T-cell (primary cell): ENCODE measurements at regions not wholly inside any gene's neighbourhood (a gene's known extent, or its start where the extent isn't known, plus 50 kb on each side); places are given as distances from the start of the nearest gene placed in this dataset.
"Not testable (repeated sequence)": the region's sequence is repeated elsewhere in the genome, so short reads cannot be mapped to it uniquely, and the experiment has no call there.

ENCODE experiments used
- ATAC-seq, 4 experiments: fragments of 200-7000 bp in 3 of 4; fragments of 150-1000 bp in 1 of 4; cut with Tn5 transposase; replicated peaks in 1 of 4; 1 replicate in 3 of 4; 2 replicates in 1 of 4; pipeline ENCODE4 v1.10.0; 2021; ENCODE audit warnings: moderate library complexity in 3 of 4, mild to moderate bottlenecking in 2 of 4, moderate number of reproducible peaks in 1 of 4
- CTCF ChIA-PET, 2 donors: fragments of 300-600 bp; sonication (Branson Sonifier 250); formaldehyde crosslinking; loops; one replicate each; lab custom pipeline; 2022; ENCODE audit warnings: antibody characterized with exemption in 2 of 2; lab: Charles Lee
- POLR2A ChIA-PET, 2 donors: fragments of 300-600 bp; sonication (Branson Sonifier 250); formaldehyde crosslinking; loops; one replicate each; lab custom pipeline; 2022; ENCODE audit warnings: antibody characterized with exemption in 2 of 2; lab: Charles Lee
- DNase-seq, 35 experiments: peaks; one replicate each; pipeline versions ENCODE4 v3.0.0 to v3.0.0-alpha.2; 2013 to 2023
- H3K27ac ChIP-seq: one replicate; pipeline ENCODE4 v1.5.1; 2013; ENCODE audit warnings: low read length
- H3K27me3 ChIP-seq, 2 experiments: replicated peaks in 1 of 2; 1 replicate in 1 of 2; 2 replicates in 1 of 2; pipeline versions ENCODE4 v1.6.1 to v1.7.0; 2013; ENCODE audit warnings: low read length in 1 of 2, mixed read lengths in 1 of 2; ENCODE audit not compliant: control insufficient read depth in 2 of 2, insufficient read depth in 2 of 2; ENCODE audit errors: extremely low read depth in 1 of 2
- H3K36me3 ChIP-seq, 2 donors: 1 replicate in 1 of 2; 2 replicates in 1 of 2; pipeline versions ENCODE4 v1.6.1 to v1.7.0; 2013; ENCODE audit warnings: low read length in 1 of 2; ENCODE audit not compliant: control insufficient read depth in 2 of 2, insufficient read depth in 1 of 2; ENCODE audit errors: extremely low read depth in 1 of 2
- H3K4me1 ChIP-seq, 2 experiments: 1 replicate in 1 of 2; 2 replicates in 1 of 2; pipeline versions ENCODE4 v1.6.1 to v1.7.0; 2013; ENCODE audit warnings: low read length in 2 of 2, mixed read lengths in 1 of 2; ENCODE audit not compliant: insufficient read depth in 2 of 2, control insufficient read depth in 1 of 2; ENCODE audit errors: extremely low read depth in 1 of 2
- H3K4me3 ChIP-seq, 2 donors: 1 replicate in 1 of 2; 2 replicates in 1 of 2; pipeline versions ENCODE4 v1.5.1 to v1.7.0; 2013; ENCODE audit warnings: mild to moderate bottlenecking in 2 of 2, low read length in 1 of 2, moderate library complexity in 1 of 2; ENCODE audit not compliant: control insufficient read depth in 1 of 2; ENCODE audit errors: extremely low read depth in 1 of 2
- H3K9me3 ChIP-seq: 2 replicates; pipeline ENCODE4 v1.7.0; 2013
- H3K27ac Mint-ChIP-seq, 2 donors: one replicate each; pipeline ENCODE4 v1.8.0; 2020 to 2021; ENCODE audit warnings: mild to moderate bottlenecking in 2 of 2, mixed read lengths in 2 of 2
- H3K27me3 Mint-ChIP-seq, 2 donors: one replicate each; pipeline ENCODE4 v1.8.0; 2021 to 2022; ENCODE audit warnings: mixed read lengths in 2 of 2
- H3K36me3 Mint-ChIP-seq: one replicate; pipeline ENCODE4 v1.8.0; 2021; ENCODE audit warnings: mixed read lengths
- H3K4me1 Mint-ChIP-seq, 3 donors: one replicate each; pipeline ENCODE4 v1.8.0; 2020 to 2022; ENCODE audit warnings: mixed read lengths in 3 of 3, mild to moderate bottlenecking in 1 of 3
- H3K4me3 Mint-ChIP-seq, 3 donors: one replicate each; pipeline ENCODE4 v1.8.0; 2020 to 2022; ENCODE audit warnings: mild to moderate bottlenecking in 3 of 3, mixed read lengths in 3 of 3, moderate library complexity in 3 of 3
- H3K9me3 Mint-ChIP-seq, 3 donors: one replicate each; pipeline ENCODE4 v1.8.0; 2020 to 2022; ENCODE audit warnings: mixed read lengths in 3 of 3
- WGBS: methylation state at CpG from one replicate; pipeline ENCODE4 v1.1.5; 2013; ENCODE audit warnings: missing lambda C conversion rate; ENCODE audit not compliant: insufficient coverage; 5-methylcytosine and 5-hydroxymethylcytosine counted together

DNA sequence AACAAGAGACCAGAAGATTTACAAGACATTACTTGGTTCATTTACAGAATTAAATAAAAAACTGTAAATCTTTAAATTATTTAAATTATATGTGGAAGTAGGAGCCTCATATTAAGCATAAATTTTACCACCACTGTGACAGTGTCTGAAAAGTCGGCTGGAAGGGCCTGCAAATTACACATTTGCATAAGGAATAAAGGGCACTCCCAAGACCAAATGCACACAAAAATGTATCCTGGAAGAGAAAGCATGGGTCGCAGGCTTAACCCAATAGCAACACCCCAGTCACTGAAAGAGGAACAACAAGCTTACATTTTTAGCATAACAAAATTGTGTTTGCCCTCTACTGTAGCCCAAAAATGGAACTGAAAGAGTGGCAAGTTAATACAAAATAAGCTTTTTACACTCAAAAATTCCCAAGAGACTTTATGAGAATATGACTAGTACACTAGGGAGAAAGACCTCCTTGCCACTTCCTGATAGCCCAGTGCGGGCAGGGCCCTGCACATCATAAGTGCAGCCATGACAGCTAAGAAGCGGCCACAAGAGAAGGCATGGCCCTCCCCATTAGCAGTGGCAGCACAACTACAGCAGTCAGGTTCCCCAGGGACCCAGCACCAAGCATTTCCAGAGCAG lies 482.0 kb downstream of the DTWD2 start:
- Histone ChIP-seq H3K27me3 (no peaks in the 10 kb centered on the region), H3K4me1 (no peaks in the 10 kb centered on the region), H3K9me3 (no peaks in the 10 kb centered on the region), H3K4me3 (no peak overlapping the region), H3K27ac (no peak overlapping the region), H3K36me3 (no peaks in the 10 kb centered on the region)
- no peaks in the 10 kb centered on the region for H3K36me3 Mint-ChIP-seq
- no peak for ATAC-seq
- H3K4me3 Mint-ChIP-seq, result no peak overlapping the region
- POLR2A ChIA-PET, result no interaction called here
- H3K9me3 Mint-ChIP-seq, result peaks cover 6 to 18% (median 18%) of the 10 kb centered on the region in 3 donors
- no peak for DNase-seq
- no peaks in the 10 kb centered on the region for H3K27me3 Mint-ChIP-seq
- CTCF ChIA-PET, result no interaction called here
- H3K4me1 Mint-ChIP-seq, result no peaks in the 10 kb centered on the region
- 63% methylated on average over 2 of the region's 4 CpGs for WGBS
- no peak overlapping the region for H3K27ac Mint-ChIP-seq

DNA sequence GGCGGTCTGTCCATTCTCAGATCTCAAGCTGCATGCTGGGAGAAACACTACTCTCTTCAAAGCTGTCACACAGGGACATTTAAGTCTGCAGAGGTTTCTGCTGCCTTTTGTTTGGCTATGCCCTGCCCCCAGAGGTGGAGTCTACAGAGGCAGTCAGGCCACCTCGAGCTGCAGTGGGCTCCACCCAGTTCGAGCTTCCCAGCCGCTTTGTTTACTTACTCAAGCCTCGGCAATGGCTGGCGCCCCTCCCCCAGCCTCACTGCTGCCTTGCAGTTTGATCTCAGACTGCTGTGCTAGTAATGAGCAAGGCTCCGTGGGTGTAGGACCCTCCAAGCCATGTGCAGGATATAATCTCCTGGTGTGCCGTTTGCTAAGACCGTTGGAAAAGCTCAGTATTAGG lies 486.1 kb downstream of the DTWD2 start:
- ATAC-seq, H3K4me3 Mint-ChIP-seq, H3K36me3 Mint-ChIP-seq, H3K4me3 ChIP-seq, H3K9me3 ChIP-seq, DNase-seq, H3K27me3 Mint-ChIP-seq, H3K4me1 Mint-ChIP-seq, H3K27ac Mint-ChIP-seq, H3K27me3 ChIP-seq, CTCF ChIA-PET, POLR2A ChIA-PET, H3K4me1 ChIP-seq, H3K27ac ChIP-seq, H3K36me3 ChIP-seq: not testable (repeated sequence)
- H3K9me3 Mint-ChIP-seq, result peaks cover 8 to 19% (median 19%) of the 10 kb centered on the region in 3 donors
- 61% methylated on average over 4 of the region's 9 CpGs for WGBS

DNA sequence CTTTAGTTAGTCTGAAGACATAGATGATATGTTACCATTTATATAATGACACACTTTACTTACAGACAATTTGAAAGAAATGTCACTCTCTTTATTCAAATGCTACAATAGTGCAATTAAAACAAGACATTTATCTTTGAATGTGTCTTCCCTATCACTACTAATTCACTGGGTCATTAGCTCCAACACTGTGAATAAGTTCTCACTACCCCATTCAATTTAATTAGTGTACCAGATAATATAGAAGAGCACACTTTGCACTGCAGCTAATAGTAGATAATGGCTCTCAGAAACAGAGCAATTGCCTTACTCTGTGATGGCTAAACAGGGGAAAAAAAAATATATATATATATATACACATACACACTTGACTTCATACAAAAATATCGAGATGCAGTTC lies 497.0 kb downstream of the DTWD2 start:
- Histone ChIP-seq H3K9me3 (no peaks in the 10 kb centered on the region), H3K4me1 (no peaks in the 10 kb centered on the region), H3K36me3 (no peaks in the 10 kb centered on the region), H3K27me3 (no peaks in the 10 kb centered on the region), H3K4me3 (no peak overlapping the region), H3K27ac (no peak overlapping the region)
- WGBS, result no CpG with 5 or more reads among the region's 1 CpG
- Mint-ChIP-seq H3K36me3 (no peaks in the 10 kb centered on the region), H3K27me3 (no peaks in the 10 kb centered on the region), H3K27ac (no peak overlapping the region), H3K4me1 (no peaks in the 10 kb centered on the region), H3K4me3 (no peak overlapping the region), H3K9me3 (peaks cover 3 to 8% (median 6%) of the 10 kb centered on the region in 3 donors)
- ChIA-PET CTCF (no interaction called here), POLR2A (no interaction called here)
- no peak for ATAC-seq
- no peak for DNase-seq

DNA sequence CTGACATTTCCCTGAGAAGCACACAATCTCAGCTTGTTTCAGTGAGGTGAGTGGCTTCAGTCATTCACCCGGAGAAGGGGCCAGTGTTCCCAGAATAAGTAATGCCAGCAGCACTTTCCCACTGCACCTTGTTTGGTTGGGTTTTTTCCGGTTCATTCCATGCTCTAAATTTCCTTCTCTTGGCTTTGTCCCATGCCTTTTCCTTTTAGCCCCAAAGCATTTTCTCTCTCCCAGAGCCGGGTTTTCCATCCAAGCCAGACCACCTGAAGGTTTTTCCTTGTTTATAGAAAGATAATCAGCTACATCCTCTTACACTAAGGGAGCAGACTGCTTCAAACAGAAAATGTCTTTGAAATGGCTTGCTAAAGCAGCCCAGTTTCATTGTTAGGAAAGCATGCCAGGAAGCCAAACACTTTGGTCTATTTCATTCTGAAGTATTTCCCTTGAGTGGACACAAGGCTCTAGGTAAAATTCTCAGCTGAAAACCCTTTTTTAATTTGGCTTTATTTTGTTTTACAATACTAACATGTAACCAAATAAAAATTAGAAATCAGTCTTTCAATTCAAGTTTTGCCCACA lies 501.6 kb downstream of the DTWD2 start:
- Histone ChIP-seq H3K36me3 (no peaks in the 10 kb centered on the region), H3K4me3 (no peak overlapping the region), H3K9me3 (no peaks in the 10 kb centered on the region), H3K27ac (no peak overlapping the region), H3K27me3 (no peaks in the 10 kb centered on the region), H3K4me1 (no peaks in the 10 kb centered on the region)
- Mint-ChIP-seq H3K27me3 (no peaks in the 10 kb centered on the region), H3K4me3 (no peak overlapping the region), H3K9me3 (peaks cover 0 to 10% (median 9%) of the 10 kb centered on the region in 3 donors), H3K36me3 (no peaks in the 10 kb centered on the region), H3K27ac (no peak overlapping the region), H3K4me1 (no peaks in the 10 kb centered on the region)
- WGBS, result no CpG with 5 or more reads among the region's 3 CpGs
- ChIA-PET POLR2A (no interaction called here), CTCF (no interaction called here)
- DNase-seq (no peak), ATAC-seq (no peak)

DNA sequence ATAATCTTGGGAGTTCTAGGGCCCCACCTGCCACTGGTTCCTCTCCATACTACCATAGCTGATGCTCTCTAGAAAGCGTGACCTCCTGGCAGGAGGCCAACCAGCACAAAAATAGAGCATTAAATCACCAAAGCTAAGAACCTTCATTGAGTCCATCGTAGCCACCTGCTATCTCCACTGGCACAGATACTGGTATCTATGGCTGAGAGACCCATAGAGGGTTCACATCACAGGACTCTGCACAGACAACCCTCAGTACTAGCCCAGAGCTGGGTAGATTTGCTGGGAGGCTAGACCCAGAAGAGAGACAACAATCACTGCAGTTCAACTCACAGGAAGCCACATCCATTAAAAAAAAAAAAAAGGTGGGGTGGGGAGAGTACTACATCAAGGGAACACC lies 509.1 kb downstream of the DTWD2 start:
- H3K27me3 ChIP-seq, result no peaks in the 10 kb centered on the region

DNA sequence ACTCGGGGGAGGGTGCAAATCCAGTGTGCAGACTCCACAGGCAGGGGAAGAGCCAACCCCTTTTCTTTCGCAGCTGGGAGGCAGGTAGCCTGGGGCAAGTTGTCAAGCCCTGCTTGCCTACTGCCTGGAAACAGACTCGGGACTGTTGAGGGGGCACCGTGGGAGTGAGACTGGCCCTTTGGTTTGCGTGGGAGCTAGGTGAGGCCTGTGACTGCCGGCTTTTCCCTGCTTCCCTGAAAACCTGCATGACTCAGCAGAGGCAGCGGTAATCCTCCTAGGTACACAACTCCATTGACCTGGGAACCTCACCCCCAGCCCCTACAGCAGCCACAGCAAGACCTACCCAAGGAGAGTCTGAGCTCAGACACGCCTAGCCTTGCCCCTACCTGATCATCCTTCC lies 509.5 kb downstream of the DTWD2 start:
- peaks cover 0 to 17% (median 0%) of the 10 kb centered on the region in 3 donors for H3K9me3 Mint-ChIP-seq
- CTCF ChIA-PET, result no interaction called here
- Histone ChIP-seq H3K27ac (no peak overlapping the region), H3K27me3 (no peaks in the 10 kb centered on the region), H3K4me3 (no peak overlapping the region), H3K4me1 (no peaks in the 10 kb centered on the region), H3K9me3 (no peaks in the 10 kb centered on the region), H3K36me3 (no peaks in the 10 kb centered on the region)
- no peaks in the 10 kb centered on the region for H3K36me3 Mint-ChIP-seq
- no peaks in the 10 kb centered on the region for H3K4me1 Mint-ChIP-seq
- DNase-seq, result no peak
- WGBS, result 82% methylated on average over 8 of the region's 8 CpGs
- H3K27me3 Mint-ChIP-seq, result no peaks in the 10 kb centered on the region
- no peak for ATAC-seq
- H3K27ac Mint-ChIP-seq, result no peak overlapping the region
- POLR2A ChIA-PET, result no interaction called here
- no peak overlapping the region for H3K4me3 Mint-ChIP-seq

More for the DNA sequence above, 509.1 kb downstream of the DTWD2 start:
- Mint-ChIP-seq H3K4me1 (no peaks in the 10 kb centered on the region), H3K9me3 (peaks cover 0 to 17% (median 4%) of the 10 kb centered on the region in 3 donors), H3K27ac (no peak overlapping the region), H3K27me3 (no peaks in the 10 kb centered on the region), H3K4me3 (no peak overlapping the region), H3K36me3 (no peaks in the 10 kb centered on the region)
- ATAC-seq, result no peak
- Histone ChIP-seq H3K4me1 (no peaks in the 10 kb centered on the region), H3K9me3 (no peaks in the 10 kb centered on the region), H3K36me3 (no peaks in the 10 kb centered on the region), H3K27ac (no peak overlapping the region), H3K4me3 (no peak overlapping the region)
- CTCF ChIA-PET, result no interaction called here
- no peak for DNase-seq
- 100% methylated on average over 2 of the region's 2 CpGs for WGBS
- POLR2A ChIA-PET, result interaction anchor here in 1 of 2 donors (0.6 kb wide), 1 partner anchor 25 kb away, joined by 3 read pairs; no protein-coding TSS in a partner anchor
